ENCODE measurements at regions not wholly inside any gene's neighbourhood (a gene's known extent, or its start where the extent isn't known, plus 50 kb on each side); places are given as distances from the start of the nearest gene placed in this dataset.

GRCh38 chr2:15882761-15883497, 57.4 kb upstream of the MYCN start:
- TF ChIP-seq CTCF (IDR thresholded peaks at IDR 0.05; ENCODE audit: control insufficient read depth, insufficient read depth, low read depth, low read length, missing control alignments): no peak
- no peak for DNase-seq (ENCODE audit: low read depth)

GRCh38 chr2:15883684-15884083, 56.7 kb upstream of the MYCN start:
- TF ChIP-seq CTCF (IDR thresholded peaks at IDR 0.05; ENCODE audit: control insufficient read depth, insufficient read depth, low read depth, low read length, missing control alignments): no peak
- no peak overlapping the region for H3K4me3 ChIP-seq (ENCODE audit: control insufficient read depth, low read depth, low read length)
- no peak for DNase-seq (ENCODE audit: low read depth)

More at GRCh38 chr2:15882761-15883497, 57.4 kb upstream of the MYCN start:
- no peak overlapping the region for H3K4me3 ChIP-seq (ENCODE audit: control insufficient read depth, low read depth, low read length)

- H3K4me3 ChIP-seq (ENCODE audit: control insufficient read depth, low read depth, low read length): no peak overlapping the region
- no peak for DNase-seq (ENCODE audit: low read depth)
- no peak for TF ChIP-seq CTCF (IDR thresholded peaks at IDR 0.05; ENCODE audit: control insufficient read depth, insufficient read depth, low read depth, low read length, missing control alignments)
Measured at GRCh38 chr2:15884790-15885189, 55.6 kb upstream of the MYCN start.

- DNase-seq (ENCODE audit: low read depth): no peak
- no peak for TF ChIP-seq CTCF (IDR thresholded peaks at IDR 0.05; ENCODE audit: control insufficient read depth, insufficient read depth, low read depth, low read length, missing control alignments)
- no peak overlapping the region for H3K4me3 ChIP-seq (ENCODE audit: control insufficient read depth, low read depth, low read length)
Measured at GRCh38 chr2:15886231-15886630, 54.1 kb upstream of the MYCN start.

- TF ChIP-seq CTCF (IDR thresholded peaks at IDR 0.05; ENCODE audit: control insufficient read depth, insufficient read depth, low read depth, low read length, missing control alignments): no peak
- H3K4me3 ChIP-seq (ENCODE audit: control insufficient read depth, low read depth, low read length): no peak overlapping the region
- DNase-seq (ENCODE audit: low read depth): no peak
Measured at GRCh38 chr2:15889442-15890123, 50.8 kb upstream of the MYCN start.

- H3K4me3 ChIP-seq (ENCODE audit: control insufficient read depth, low read depth, low read length): no peak overlapping the region
- TF ChIP-seq CTCF (IDR thresholded peaks at IDR 0.05; ENCODE audit: control insufficient read depth, insufficient read depth, low read depth, low read length, missing control alignments): no peak
- DNase-seq (ENCODE audit: low read depth): no peak
Measured at GRCh38 chr2:15890124-15890754, 50.1 kb upstream of the MYCN start.

All from AG09309 (cell line).